Gastrocnemius medialis (tissue), 4 donors: ENCODE measurements at regions not wholly inside any gene's neighbourhood (a gene's known extent, or its start where the extent isn't known, plus 50 kb on each side); places are given as distances from the start of the nearest gene placed in this dataset.

Experiments used
- POLR2A ChIP-seq, 2 donors: fragments of 450-650 bp; IDR thresholded peaks; one replicate each; pipeline ENCODE4 v1.6.1; 2017; ENCODE audit warnings: antibody characterized with exemption in 2 of 2, mild to moderate bottlenecking in 2 of 2, moderate library complexity in 2 of 2
- TF ChIP-seq, protein P1 (sequence below), 5 experiments: fragments of 450-650 bp in 3 of 5; fragments of 200-600 bp in 2 of 5; sonication (generic) in 2 of 5; IDR thresholded peaks in 4 of 5; conservative IDR thresholded peaks in 1 of 5; 1 replicate in 4 of 5; 2 replicates in 1 of 5; pipeline ENCODE4 v1.5.1; 2016 to 2019; ENCODE audit warnings: antibody characterized with exemption in 5 of 5, mild to moderate bottlenecking in 3 of 5, moderate library complexity in 3 of 5

DNA sequence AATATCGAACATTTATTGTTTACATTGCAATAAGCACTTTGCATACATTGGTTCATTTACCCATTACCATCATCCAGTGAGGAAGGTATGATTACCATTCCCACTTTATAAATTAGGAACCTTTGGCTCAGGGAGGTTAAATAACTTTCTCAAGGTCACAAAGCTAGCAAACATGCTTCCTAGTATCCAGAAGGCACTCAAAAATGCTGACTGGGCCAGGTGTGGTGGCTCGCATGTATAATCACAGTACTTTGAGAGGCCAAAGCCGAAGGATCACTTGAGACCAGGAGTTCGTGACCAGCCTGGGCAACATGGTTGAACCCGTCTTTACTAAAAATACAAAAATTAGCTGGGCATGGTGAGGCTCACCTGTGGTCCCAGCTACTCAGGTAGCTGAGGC, 259.6 kb downstream of the TMEM114 start:
- TF ChIP-seq POLR2A (IDR thresholded peaks at IDR 0.05): no peak
- TF ChIP-seq, protein P1, sequence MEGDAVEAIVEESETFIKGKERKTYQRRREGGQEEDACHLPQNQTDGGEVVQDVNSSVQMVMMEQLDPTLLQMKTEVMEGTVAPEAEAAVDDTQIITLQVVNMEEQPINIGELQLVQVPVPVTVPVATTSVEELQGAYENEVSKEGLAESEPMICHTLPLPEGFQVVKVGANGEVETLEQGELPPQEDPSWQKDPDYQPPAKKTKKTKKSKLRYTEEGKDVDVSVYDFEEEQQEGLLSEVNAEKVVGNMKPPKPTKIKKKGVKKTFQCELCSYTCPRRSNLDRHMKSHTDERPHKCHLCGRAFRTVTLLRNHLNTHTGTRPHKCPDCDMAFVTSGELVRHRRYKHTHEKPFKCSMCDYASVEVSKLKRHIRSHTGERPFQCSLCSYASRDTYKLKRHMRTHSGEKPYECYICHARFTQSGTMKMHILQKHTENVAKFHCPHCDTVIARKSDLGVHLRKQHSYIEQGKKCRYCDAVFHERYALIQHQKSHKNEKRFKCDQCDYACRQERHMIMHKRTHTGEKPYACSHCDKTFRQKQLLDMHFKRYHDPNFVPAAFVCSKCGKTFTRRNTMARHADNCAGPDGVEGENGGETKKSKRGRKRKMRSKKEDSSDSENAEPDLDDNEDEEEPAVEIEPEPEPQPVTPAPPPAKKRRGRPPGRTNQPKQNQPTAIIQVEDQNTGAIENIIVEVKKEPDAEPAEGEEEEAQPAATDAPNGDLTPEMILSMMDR (IDR thresholded peaks at IDR 0.05 in 4 of 5, conservative IDR thresholded peaks at IDR 0.05 in 1 of 5): no peak
